OCI-LY7 (cell line): ENCODE measurements at regions not wholly inside any gene's neighbourhood (a gene's known extent, or its start where the extent isn't known, plus 50 kb on each side); places are given as distances from the start of the nearest gene placed in this dataset.

Source experiments
- BruUV-seq: library from RNA; stranded (reverse); fragments of 400-500 nt; replicated peaks from 2 replicates; lab custom pipeline; 2021; lab: Mats Ljungman, UMichigan
- CTCF ChIA-PET: fragments of 300-600 bp; sonication (Branson Sonifier 250); formaldehyde crosslinking; loops from one replicate; lab custom pipeline; 2022; ENCODE audit warnings: antibody characterized with exemption; ENCODE audit not compliant: unreplicated experiment; lab: Charles Lee
- POLR2A ChIA-PET: fragments of 300-600 bp; sonication (Branson Sonifier 250); formaldehyde crosslinking; loops from one replicate; lab custom pipeline; 2022; ENCODE audit warnings: antibody characterized with exemption; lab: Charles Lee
- DNase-seq: peaks from one replicate; pipeline ENCODE4 v3.0.0-alpha.2; 2015; ENCODE audit warnings: low spot score
- H2AFZ ChIP-seq: fragments of 200-600 bp; sonication (generic), shearing (Covaris generic); 2 replicates; pipeline ENCODE4 v1.6.1; 2014; ENCODE audit warnings: mild to moderate bottlenecking, antibody characterized with exemption, low read length, moderate library complexity
- H3K27ac ChIP-seq: fragments of 200-600 bp; sonication (generic); 2 replicates; pipeline ENCODE4 v1.5.1; 2014; ENCODE audit warnings: mixed run types, low read depth, mild to moderate bottlenecking, moderate library complexity, low read length, inconsistent platforms; ENCODE audit not compliant: poor library complexity, severe bottlenecking
- H3K36me3 ChIP-seq: fragments of 200-600 bp; sonication (generic); 2 replicates; pipeline ENCODE4 v1.6.1; 2014; ENCODE audit warnings: mild to moderate bottlenecking, antibody characterized with exemption, low read length, moderate library complexity, mixed read lengths; ENCODE audit not compliant: insufficient read depth
- H3K4me1 ChIP-seq: fragments of 200-600 bp; sonication (generic); 2 replicates; pipeline ENCODE4 v1.5.1; 2014; ENCODE audit warnings: mild to moderate bottlenecking, low read length; ENCODE audit not compliant: insufficient read depth, poor library complexity, severe bottlenecking
- H3K4me2 ChIP-seq: fragments of 200-600 bp; sonication (generic); 2 replicates; pipeline ENCODE4 v1.6.1; 2014; ENCODE audit warnings: mild to moderate bottlenecking, low read length
- H3K4me3 ChIP-seq: fragments of 200-600 bp; sonication (generic); 2 replicates; pipeline ENCODE4 v1.5.1; 2014; ENCODE audit warnings: mild to moderate bottlenecking, low read depth, low read length; ENCODE audit not compliant: poor library complexity, severe bottlenecking
- H3K79me2 ChIP-seq: fragments of 200-600 bp; sonication (generic); 2 replicates; pipeline ENCODE4 v1.6.1; 2016; ENCODE audit warnings: low read depth, mild to moderate bottlenecking, low read length, moderate library complexity, mixed read lengths; ENCODE audit not compliant: insufficient read depth
- H3K9me2 ChIP-seq: fragments of 200-600 bp; sonication (generic); 2 replicates; pipeline ENCODE4 v1.6.1; 2016; ENCODE audit warnings: mild to moderate bottlenecking, low read length, mixed read lengths; ENCODE audit not compliant: insufficient read depth
- H3K9me3 ChIP-seq: fragments of 200-600 bp; sonication (generic); 2 replicates; pipeline ENCODE4 v1.6.1; 2014; ENCODE audit warnings: mild to moderate bottlenecking, mixed run types, low read length, mixed read lengths
- H4K20me1 ChIP-seq: fragments of 200-600 bp; sonication (generic); 2 replicates; pipeline ENCODE4 v1.6.1; 2014; ENCODE audit warnings: mild to moderate bottlenecking, antibody characterized with exemption, low read length, moderate library complexity, mixed read lengths; ENCODE audit not compliant: insufficient read depth
- EZH2phosphoT487 ChIP-seq: fragments of 200-600 bp; sonication (generic); IDR thresholded peaks from 2 replicates; pipeline ENCODE4 v1.6.1; 2018; ENCODE audit warnings: low read depth, borderline replicate concordance, mild to moderate bottlenecking, mixed run types, antibody characterized with exemption, low read length, moderate library complexity, mixed read lengths
- intact Hi-C: fragments of 100-400 bp; cut with micrococcal nuclease; formaldehyde crosslinking; loops from one replicate; pipeline ENCODE4 v1.10.0; 2022; ENCODE audit not compliant: unreplicated experiment
- TF ChIP-seq, protein P1 (sequence below): fragments of 200-600 bp; sonication (generic); conservative IDR thresholded peaks from 2 replicates; pipeline ENCODE4 v1.5.1; 2014; ENCODE audit warnings: mild to moderate bottlenecking, antibody characterized with exemption, low read length, moderate library complexity, mixed read lengths

- Histone ChIP-seq H3K79me2 (no peaks in the 10 kb centered on the region), H3K4me2 (no peak overlapping the region), H3K9me2 (no peaks in the 10 kb centered on the region), H3K4me1 (no peaks in the 10 kb centered on the region), H2AFZ (no peak overlapping the region), H3K4me3 (no peak overlapping the region), H3K27ac (no peak overlapping the region), H3K9me3 (no peaks in the 10 kb centered on the region), H3K36me3 (no peaks in the 10 kb centered on the region), H4K20me1 (no peaks in the 10 kb centered on the region)
- intact Hi-C loops: no loop called here
- ChIA-PET POLR2A (no interaction called here), CTCF (no interaction called here)
- TF ChIP-seq EZH2phosphoT487: no peak
- TF ChIP-seq, protein P1, sequence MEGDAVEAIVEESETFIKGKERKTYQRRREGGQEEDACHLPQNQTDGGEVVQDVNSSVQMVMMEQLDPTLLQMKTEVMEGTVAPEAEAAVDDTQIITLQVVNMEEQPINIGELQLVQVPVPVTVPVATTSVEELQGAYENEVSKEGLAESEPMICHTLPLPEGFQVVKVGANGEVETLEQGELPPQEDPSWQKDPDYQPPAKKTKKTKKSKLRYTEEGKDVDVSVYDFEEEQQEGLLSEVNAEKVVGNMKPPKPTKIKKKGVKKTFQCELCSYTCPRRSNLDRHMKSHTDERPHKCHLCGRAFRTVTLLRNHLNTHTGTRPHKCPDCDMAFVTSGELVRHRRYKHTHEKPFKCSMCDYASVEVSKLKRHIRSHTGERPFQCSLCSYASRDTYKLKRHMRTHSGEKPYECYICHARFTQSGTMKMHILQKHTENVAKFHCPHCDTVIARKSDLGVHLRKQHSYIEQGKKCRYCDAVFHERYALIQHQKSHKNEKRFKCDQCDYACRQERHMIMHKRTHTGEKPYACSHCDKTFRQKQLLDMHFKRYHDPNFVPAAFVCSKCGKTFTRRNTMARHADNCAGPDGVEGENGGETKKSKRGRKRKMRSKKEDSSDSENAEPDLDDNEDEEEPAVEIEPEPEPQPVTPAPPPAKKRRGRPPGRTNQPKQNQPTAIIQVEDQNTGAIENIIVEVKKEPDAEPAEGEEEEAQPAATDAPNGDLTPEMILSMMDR: no peak
- no peak for DNase-seq
- no TSS peak for BruUV-seq
Observed at GRCh38 chrX:121216641-121217374, 169.4 kb downstream of the GLUD2 start.

- H3K4me2 ChIP-seq: no peak overlapping the region
- ChIA-PET POLR2A (interaction anchor here (1.0 kb wide), 1 partner anchor 54 kb away, joined by 4 read pairs; no protein-coding TSS in a partner anchor), CTCF (no interaction called here)
- H3K9me2 ChIP-seq: no peaks in the 10 kb centered on the region
- no peaks in the 10 kb centered on the region for H3K79me2 ChIP-seq
- BruUV-seq: no TSS peak
- H3K4me3 ChIP-seq: no peak overlapping the region
- no peaks in the 10 kb centered on the region for H3K36me3 ChIP-seq
- no peak overlapping the region for H2AFZ ChIP-seq
- no peak overlapping the region for H3K27ac ChIP-seq
- TF ChIP-seq, protein P1: no peak
- no peak for TF ChIP-seq EZH2phosphoT487
- H3K4me1 ChIP-seq: no peaks in the 10 kb centered on the region
- no peak for DNase-seq
- no peaks in the 10 kb centered on the region for H4K20me1 ChIP-seq
- intact Hi-C loops: no loop called here
- H3K9me3 ChIP-seq: no peaks in the 10 kb centered on the region
Observed at GRCh38 chrX:121221322-121221977, 174.0 kb downstream of the GLUD2 start.

DNA sequence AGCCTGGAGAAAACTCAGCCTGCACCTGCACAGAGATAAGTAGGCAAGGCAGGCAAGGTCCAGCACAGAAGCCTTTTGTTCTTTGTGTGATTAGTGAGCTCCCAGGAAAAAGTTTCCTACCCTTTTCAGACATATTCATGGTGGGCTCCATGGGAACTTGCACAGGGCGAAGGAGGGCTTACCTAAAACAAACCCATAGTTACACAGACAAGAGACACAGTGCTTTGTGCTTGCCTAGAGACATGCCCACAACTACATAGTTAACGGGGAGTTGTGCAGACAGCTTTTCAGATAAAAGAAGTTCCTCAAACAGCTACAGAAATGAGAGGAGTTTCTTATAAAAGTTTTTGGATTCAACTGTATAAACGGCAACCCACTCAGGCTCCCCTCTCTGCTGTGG lies 180.5 kb downstream of the GLUD2 start:
- H3K4me2 ChIP-seq: no peak overlapping the region
- intact Hi-C loops: no loop called here
- no TSS peak for BruUV-seq

More for the DNA sequence above, 180.5 kb downstream of the GLUD2 start:
- CTCF ChIA-PET: no interaction called here
- POLR2A ChIA-PET: no interaction called here
- H3K4me1 ChIP-seq: no peaks in the 10 kb centered on the region
- no peaks in the 10 kb centered on the region for H3K9me2 ChIP-seq
- H3K79me2 ChIP-seq: no peaks in the 10 kb centered on the region
- no peaks in the 10 kb centered on the region for H3K36me3 ChIP-seq
- no peak overlapping the region for H3K4me3 ChIP-seq
- DNase-seq: no peak
- no peaks in the 10 kb centered on the region for H4K20me1 ChIP-seq
- H3K27ac ChIP-seq: no peak overlapping the region
- TF ChIP-seq, protein P1: no peak
- TF ChIP-seq EZH2phosphoT487: no peak
- H2AFZ ChIP-seq: no peak overlapping the region
- no peaks in the 10 kb centered on the region for H3K9me3 ChIP-seq
